ENCODE measurements at regions not wholly inside any gene's neighbourhood (a gene's known extent, or its start where the extent isn't known, plus 50 kb on each side); places are given as distances from the start of the nearest gene placed in this dataset.

- DNase-seq (ENCODE audit: low read depth in 2 of 3, low spot score in 2 of 3): no peak
Measured at GRCh38 chr2:150169237-150169629, 318.2 kb downstream of the RND3 start.

- no peak for DNase-seq (ENCODE audit: low read depth in 2 of 3, low spot score in 2 of 3)
Measured at GRCh38 chr2:150168595-150169236, 318.8 kb downstream of the RND3 start.

- DNase-seq (ENCODE audit: low read depth in 2 of 3, low spot score in 2 of 3): no peak
Measured at GRCh38 chr2:150167711-150168110, 319.8 kb downstream of the RND3 start.

- DNase-seq (ENCODE audit: low read depth in 2 of 3, low spot score in 2 of 3): no peak
Measured at GRCh38 chr2:150166313-150167051, 321.0 kb downstream of the RND3 start.

GRCh38 chr2:150165988-150166312 is 321.5 kb downstream of the RND3 start:
- no peak for DNase-seq (ENCODE audit: low read depth in 2 of 3, low spot score in 2 of 3)

GRCh38 chr2:150165442-150165841 is 322.0 kb downstream of the RND3 start:
- DNase-seq (ENCODE audit: low read depth in 2 of 3, low spot score in 2 of 3): no peak

GRCh38 chr2:150162241-150162942 is 325.1 kb downstream of the RND3 start:
- no peak for DNase-seq (ENCODE audit: low read depth in 2 of 3, low spot score in 2 of 3)

GRCh38 chr2:150160058-150160457 is 327.4 kb downstream of the RND3 start:
- no peak for DNase-seq (ENCODE audit: low read depth in 2 of 3, low spot score in 2 of 3)

- DNase-seq (ENCODE audit: low read depth in 2 of 3, low spot score in 2 of 3): no peak
Measured at GRCh38 chr2:150159300-150159699, 328.2 kb downstream of the RND3 start.

- no peak for DNase-seq (ENCODE audit: low read depth in 2 of 3, low spot score in 2 of 3)
Measured at GRCh38 chr2:150156876-150157275, 330.6 kb downstream of the RND3 start.

- no peak for DNase-seq (ENCODE audit: low read depth in 2 of 3, low spot score in 2 of 3)
Measured at GRCh38 chr2:150156415-150156814, 331.1 kb downstream of the RND3 start.

GRCh38 chr2:150154308-150154797 is 333.1 kb downstream of the RND3 start:
- DNase-seq (ENCODE audit: low read depth in 2 of 3, low spot score in 2 of 3): no peak

GRCh38 chr2:150153646-150154307 is 333.7 kb downstream of the RND3 start:
- DNase-seq (ENCODE audit: low read depth in 2 of 3, low spot score in 2 of 3): no peak

- no peak for DNase-seq (ENCODE audit: low read depth in 2 of 3, low spot score in 2 of 3)
Measured at GRCh38 chr2:150152230-150152629, 335.2 kb downstream of the RND3 start.

GRCh38 chr2:150150144-150150543 is 337.3 kb downstream of the RND3 start:
- DNase-seq (ENCODE audit: low read depth in 2 of 3, low spot score in 2 of 3): no peak

- no peak for DNase-seq (ENCODE audit: low read depth in 2 of 3, low spot score in 2 of 3)
Measured at GRCh38 chr2:150147889-150148683, 339.4 kb downstream of the RND3 start.

GRCh38 chr2:150146879-150147278 is 340.6 kb downstream of the RND3 start:
- DNase-seq (ENCODE audit: low read depth in 2 of 3, low spot score in 2 of 3): no peak

GRCh38 chr2:150145299-150145692 is 342.2 kb downstream of the RND3 start:
- DNase-seq (ENCODE audit: low read depth in 2 of 3, low spot score in 2 of 3): no peak

- DNase-seq (ENCODE audit: low read depth in 2 of 3, low spot score in 2 of 3): no peak
Measured at GRCh38 chr2:150144546-150145298, 342.7 kb downstream of the RND3 start.

GRCh38 chr2:150143087-150143536 is 344.4 kb downstream of the RND3 start:
- DNase-seq (ENCODE audit: low read depth in 2 of 3, low spot score in 2 of 3): no peak

Measured in hematopoietic multipotent progenitor cell (in vitro differentiated cells).